ENCODE measurements at regions not wholly inside any gene's neighbourhood (a gene's known extent, or its start where the extent isn't known, plus 50 kb on each side); places are given as distances from the start of the nearest gene placed in this dataset.

DNA sequence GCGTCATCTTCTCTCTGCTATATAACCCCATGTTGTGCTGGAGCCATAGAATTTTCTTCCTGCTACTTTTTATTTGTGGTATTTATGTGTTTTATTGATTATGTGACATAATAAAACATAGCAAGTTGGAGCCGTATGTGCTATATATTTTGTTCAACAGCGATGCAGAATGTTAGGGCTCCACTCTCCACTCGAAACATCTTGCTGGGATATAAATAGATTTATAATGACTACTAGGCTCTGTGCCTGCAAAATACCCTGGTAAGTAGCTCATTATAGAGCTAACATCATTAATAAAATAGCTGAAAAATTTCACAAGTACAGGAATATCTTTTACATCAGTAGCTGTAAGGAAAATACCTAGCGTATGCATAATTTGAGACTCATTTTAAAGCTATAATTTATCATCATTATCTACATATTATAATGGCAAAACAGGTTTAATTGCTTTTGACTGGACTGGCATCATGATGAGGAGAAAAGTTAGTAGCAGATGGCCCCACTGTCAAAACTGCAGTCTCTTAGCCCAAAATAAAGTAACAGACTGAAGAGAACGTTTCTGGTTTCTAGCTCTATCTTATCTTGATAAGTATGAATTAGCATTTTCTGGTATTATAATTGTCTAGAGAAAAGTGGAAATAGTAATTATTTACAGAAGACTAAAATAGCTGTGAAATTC is 263.0 kb downstream of the NEDD1 start:
- H3K4me3 ChIP-seq (ENCODE audit: low read length), result no peak overlapping the region
- no peak for DNase-seq (ENCODE audit: low read depth)
- TF ChIP-seq, protein P1, sequence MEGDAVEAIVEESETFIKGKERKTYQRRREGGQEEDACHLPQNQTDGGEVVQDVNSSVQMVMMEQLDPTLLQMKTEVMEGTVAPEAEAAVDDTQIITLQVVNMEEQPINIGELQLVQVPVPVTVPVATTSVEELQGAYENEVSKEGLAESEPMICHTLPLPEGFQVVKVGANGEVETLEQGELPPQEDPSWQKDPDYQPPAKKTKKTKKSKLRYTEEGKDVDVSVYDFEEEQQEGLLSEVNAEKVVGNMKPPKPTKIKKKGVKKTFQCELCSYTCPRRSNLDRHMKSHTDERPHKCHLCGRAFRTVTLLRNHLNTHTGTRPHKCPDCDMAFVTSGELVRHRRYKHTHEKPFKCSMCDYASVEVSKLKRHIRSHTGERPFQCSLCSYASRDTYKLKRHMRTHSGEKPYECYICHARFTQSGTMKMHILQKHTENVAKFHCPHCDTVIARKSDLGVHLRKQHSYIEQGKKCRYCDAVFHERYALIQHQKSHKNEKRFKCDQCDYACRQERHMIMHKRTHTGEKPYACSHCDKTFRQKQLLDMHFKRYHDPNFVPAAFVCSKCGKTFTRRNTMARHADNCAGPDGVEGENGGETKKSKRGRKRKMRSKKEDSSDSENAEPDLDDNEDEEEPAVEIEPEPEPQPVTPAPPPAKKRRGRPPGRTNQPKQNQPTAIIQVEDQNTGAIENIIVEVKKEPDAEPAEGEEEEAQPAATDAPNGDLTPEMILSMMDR (conservative IDR thresholded peaks at IDR 0.05; ENCODE audit: low read depth, low read length), result no peak

DNA sequence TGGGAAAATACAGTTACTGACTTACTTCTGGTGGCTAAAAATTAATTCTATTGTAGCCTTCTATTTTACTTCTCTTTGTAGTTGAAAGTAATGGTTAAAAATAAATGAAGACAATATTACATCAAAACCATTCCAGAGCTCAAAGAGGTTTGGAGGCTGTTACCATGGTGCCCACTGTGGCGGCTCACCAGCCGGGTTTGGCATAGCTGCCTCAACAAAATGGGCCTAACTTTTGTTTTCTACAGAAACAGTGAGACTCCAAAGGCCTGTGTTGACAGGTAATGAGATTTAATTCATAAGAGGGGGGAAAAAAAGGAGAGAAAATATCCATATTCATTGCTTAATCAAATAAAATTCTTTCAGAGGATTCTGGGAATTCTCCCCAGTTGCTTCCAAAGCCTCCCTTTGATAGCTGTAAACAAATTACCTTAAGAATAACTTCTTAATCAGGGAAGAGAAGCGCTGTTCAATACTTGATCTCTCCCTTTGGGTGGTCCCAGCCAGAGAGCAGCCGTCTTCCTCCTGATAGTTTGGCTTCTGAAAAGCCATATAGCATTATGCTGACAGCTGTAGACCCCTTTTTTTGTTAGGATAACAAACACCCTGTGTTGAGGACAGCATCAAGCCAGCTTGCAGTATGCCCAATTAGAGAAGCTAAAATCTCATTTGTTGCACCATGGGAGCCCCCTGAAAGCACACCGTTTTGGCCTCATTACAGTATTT is 266.8 kb downstream of the NEDD1 start:
- TF ChIP-seq, protein P1 (conservative IDR thresholded peaks at IDR 0.05; ENCODE audit: low read depth, low read length), result no peak
- DNase-seq (ENCODE audit: low read depth), result no peak
- no peak overlapping the region for H3K4me3 ChIP-seq (ENCODE audit: low read length)

DNA sequence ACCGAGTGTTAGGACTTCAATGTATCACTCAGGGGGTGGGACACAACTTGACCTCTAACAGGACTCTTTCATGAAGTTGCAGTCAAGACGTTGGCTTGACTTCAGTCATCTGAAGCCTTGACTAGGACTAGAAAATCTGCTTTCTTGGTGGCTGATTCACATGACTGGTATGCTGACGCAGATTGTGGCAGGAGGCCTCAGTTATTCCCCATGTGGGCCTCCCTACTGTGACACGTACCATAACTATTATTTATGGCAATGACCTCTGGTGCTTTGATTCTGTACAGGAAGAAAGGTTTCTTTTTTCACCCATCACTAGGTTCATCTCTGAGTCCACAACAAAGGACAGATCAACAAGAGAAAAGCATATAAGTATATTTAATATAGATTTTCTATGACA is 270.4 kb downstream of the NEDD1 start:
- TF ChIP-seq, protein P1 (conservative IDR thresholded peaks at IDR 0.05; ENCODE audit: low read depth, low read length), result no peak
- no peak for DNase-seq (ENCODE audit: low read depth)
- H3K4me3 ChIP-seq (ENCODE audit: low read length), result no peak overlapping the region

DNA sequence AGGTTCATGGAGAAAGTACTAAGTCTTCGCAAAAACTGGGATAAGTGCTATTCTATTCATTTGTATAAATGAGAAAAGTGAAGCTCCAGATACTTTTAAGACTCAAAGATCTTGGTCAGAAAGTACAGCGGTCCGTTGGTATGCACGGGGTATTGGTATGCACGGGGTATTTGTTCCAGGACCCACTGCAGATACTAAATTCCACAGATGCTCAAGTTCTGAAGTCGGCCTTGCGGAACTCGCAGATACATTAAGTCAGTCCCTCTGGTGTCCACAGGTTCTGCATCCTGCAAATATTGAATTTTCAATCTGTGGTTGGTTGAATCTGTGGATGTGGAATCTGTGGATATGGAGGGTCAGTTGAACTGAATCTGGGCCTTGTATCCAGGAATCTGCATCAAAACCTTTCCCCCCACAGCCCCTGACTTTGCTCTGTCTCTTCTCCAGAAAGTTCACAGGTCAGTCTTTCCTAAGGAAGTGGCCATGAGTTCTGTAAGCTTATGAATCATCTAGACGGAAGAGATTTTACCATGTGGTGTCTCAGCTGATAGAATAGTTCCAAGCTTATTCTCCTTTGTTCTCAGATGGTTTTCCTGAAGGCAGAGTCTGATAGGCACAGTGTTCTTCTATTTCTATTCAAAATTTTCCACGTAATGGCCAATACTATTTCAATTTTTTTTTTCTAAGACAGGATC is 274.7 kb downstream of the NEDD1 start:
- H3K4me3 ChIP-seq (ENCODE audit: low read length), result no peak overlapping the region
- TF ChIP-seq, protein P1 (conservative IDR thresholded peaks at IDR 0.05; ENCODE audit: low read depth, low read length), result no peak
- DNase-seq (ENCODE audit: low read depth), result no peak

DNA sequence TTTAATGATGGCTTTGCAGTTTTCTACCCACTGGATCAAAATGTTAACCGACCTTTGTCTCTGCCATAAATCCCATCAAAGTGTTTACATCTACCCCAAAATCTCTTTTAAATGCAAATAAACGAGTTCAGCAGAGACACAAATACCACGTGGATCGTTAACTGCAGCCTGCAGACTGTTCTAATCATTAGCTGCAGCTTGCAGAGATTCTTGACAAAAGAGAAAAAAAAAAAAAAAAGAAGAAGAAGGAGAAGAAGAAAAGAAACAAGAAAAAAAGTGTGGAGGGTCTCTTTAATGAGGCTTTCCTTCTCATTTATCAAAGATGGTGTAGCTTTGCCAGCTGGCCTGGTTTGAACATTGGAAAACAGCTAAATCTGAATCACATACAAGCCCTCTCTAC is 275.7 kb downstream of the NEDD1 start:
- TF ChIP-seq, protein P1 (conservative IDR thresholded peaks at IDR 0.05; ENCODE audit: low read depth, low read length), result no peak
- H3K4me3 ChIP-seq (ENCODE audit: low read length), result no peak overlapping the region
- DNase-seq (ENCODE audit: low read depth), result no peak

DNA sequence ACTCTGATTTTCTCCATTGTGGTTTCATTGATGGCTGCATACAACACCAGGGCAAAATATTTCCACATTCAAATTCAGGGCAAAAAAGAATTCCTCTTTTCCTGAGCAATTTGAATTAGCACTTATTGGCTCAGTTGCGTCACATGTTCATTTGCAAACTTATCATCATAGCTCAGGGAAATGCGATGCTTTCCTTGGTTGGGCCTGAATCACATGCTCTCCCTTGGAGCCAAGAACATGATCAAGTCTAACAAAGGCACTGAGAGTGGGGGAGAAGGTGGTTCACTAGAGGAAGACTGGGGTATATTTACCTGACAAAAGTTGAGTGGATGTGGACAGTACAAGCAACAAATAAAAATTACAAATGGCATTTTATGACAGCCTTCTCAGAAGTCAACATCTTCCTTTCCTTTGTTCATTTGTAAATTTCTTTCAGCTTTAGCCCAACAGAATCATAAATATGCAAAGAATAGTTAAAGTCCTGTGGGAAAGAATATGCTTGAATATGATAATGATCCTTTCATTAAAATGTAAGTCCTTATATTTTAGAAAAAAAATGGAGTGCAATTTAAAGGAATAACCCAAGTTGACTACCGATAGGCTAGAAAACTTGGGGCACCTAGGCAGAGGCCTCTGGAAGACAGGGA is 277.2 kb downstream of the NEDD1 start:
- no peak overlapping the region for H3K4me3 ChIP-seq (ENCODE audit: low read length)
- TF ChIP-seq, protein P1 (conservative IDR thresholded peaks at IDR 0.05; ENCODE audit: low read depth, low read length), result no peak

More for the DNA sequence above, 277.2 kb downstream of the NEDD1 start:
- DNase-seq (ENCODE audit: low read depth), result no peak

All from retinal pigment epithelial cell (primary cell).